Endodermal cell (in vitro differentiated cells): ENCODE measurements at regions not wholly inside any gene's neighbourhood (a gene's known extent, or its start where the extent isn't known, plus 50 kb on each side); places are given as distances from the start of the nearest gene placed in this dataset.

Experiments
- DNase-seq: peaks from one replicate; pipeline ENCODE4 v3.0.0-alpha.2; 2017
- H3K27ac ChIP-seq: 2 replicates; pipeline ENCODE4 v1.5.1; 2013; ENCODE audit warnings: mild to moderate bottlenecking, low read depth, low read length, moderate library complexity
- H3K27me3 ChIP-seq: 2 replicates; pipeline ENCODE4 v1.6.1; 2013; ENCODE audit warnings: mild to moderate bottlenecking, low read length, moderate library complexity; ENCODE audit not compliant: insufficient read depth, control insufficient read depth, poor library complexity, severe bottlenecking
- H3K36me3 ChIP-seq: 2 replicates; pipeline ENCODE4 v1.7.0; 2013; ENCODE audit warnings: mild to moderate bottlenecking, low read length, moderate library complexity; ENCODE audit not compliant: control insufficient read depth, insufficient read depth
- H3K4me1 ChIP-seq: one replicate; pipeline ENCODE4 v1.7.0; 2013; ENCODE audit warnings: low read length; ENCODE audit not compliant: control insufficient read depth, insufficient read depth
- H3K4me3 ChIP-seq: 2 replicates; pipeline ENCODE4 v1.5.1; 2013; ENCODE audit warnings: mild to moderate bottlenecking, low read length, moderate library complexity
- H3K9ac ChIP-seq: 2 replicates; pipeline ENCODE4 v1.6.1; 2013; ENCODE audit warnings: mild to moderate bottlenecking, low read length, moderate library complexity; ENCODE audit not compliant: poor library complexity, severe bottlenecking; ENCODE audit errors: extremely low read depth
- H3K9me3 ChIP-seq: 2 replicates; pipeline ENCODE4 v1.6.1; 2013; ENCODE audit warnings: mild to moderate bottlenecking, low read length, moderate library complexity; ENCODE audit not compliant: control insufficient read depth
- H3K27ac Mint-ChIP-seq: 2 replicates; pipeline ENCODE4 v1.8.0; 2020; ENCODE audit warnings: mixed read lengths
- H3K27me3 Mint-ChIP-seq: 2 replicates; pipeline ENCODE4 v1.8.0; 2021; ENCODE audit warnings: mild to moderate bottlenecking, mixed read lengths; ENCODE audit not compliant: insufficient read depth
- H3K36me3 Mint-ChIP-seq: 2 replicates; pipeline ENCODE4 v1.8.0; 2020; ENCODE audit warnings: low read depth, mixed read lengths
- H3K4me1 Mint-ChIP-seq: 2 replicates; pipeline ENCODE4 v1.8.0; 2020; ENCODE audit warnings: mixed read lengths
- H3K4me3 Mint-ChIP-seq: 2 replicates; pipeline ENCODE4 v1.8.0; 2020; ENCODE audit warnings: mild to moderate bottlenecking, moderate library complexity, mixed read lengths
- H3K9me3 Mint-ChIP-seq: 2 replicates; pipeline ENCODE4 v1.8.0; 2020; ENCODE audit warnings: mild to moderate bottlenecking, mixed read lengths
- CTCF ChIP-seq: fragments of 200-600 bp; sonication (generic); conservative IDR thresholded peaks from 2 replicates; pipeline ENCODE4 v1.5.0; 2021; ENCODE audit warnings: antibody characterized with exemption, mild to moderate bottlenecking
- WGBS, 2 experiments: methylation state at CpG; one replicate each; pipeline versions ENCODE4 v1.1.5 to v1.1.7; 2013; ENCODE audit warnings: missing lambda C conversion rate in 2 of 2, mixed read lengths in 1 of 2; ENCODE audit not compliant: insufficient coverage in 1 of 2, insufficient read length in 1 of 2; 5-methylcytosine and 5-hydroxymethylcytosine counted together

DNA sequence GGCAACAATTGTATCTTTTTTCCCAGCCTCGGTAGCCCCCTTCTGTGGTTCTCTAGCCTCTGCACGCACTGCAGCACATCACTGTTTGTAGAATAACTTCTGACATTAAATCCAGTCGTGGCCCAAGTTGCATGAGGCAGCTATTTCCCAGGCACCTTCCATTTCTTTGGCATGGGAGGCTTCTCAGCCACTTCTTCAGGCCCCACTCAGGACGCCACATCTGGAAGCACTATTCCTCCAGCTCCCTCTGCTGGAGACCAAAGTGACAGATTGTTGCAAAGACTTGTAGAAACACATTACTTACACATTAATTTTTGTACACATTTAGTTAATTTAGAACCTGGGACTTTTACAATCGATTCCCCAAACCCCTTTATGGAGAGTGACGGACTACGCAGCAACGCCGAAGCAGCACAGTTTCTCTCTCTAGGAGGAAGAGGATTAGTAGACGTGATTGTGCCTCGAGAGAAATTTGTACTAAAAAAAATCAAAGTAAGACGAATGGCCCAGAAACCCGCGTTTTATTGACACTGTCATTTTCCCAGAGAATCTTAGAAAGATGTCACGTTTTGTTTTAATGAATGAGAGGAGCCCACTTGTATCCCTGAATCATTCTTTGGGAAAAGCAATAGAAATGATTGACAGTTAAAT, 57.8 kb upstream of the RGPD5 start:
- DNase-seq, result peak; percentile 81
- H3K4me3 Mint-ChIP-seq, result no peak overlapping the region
- no peak overlapping the region for H3K4me3 ChIP-seq
- H3K27me3 ChIP-seq, result no peaks in the 10 kb centered on the region
- no peaks in the 10 kb centered on the region for H3K36me3 ChIP-seq
- peak; percentile 84 for TF ChIP-seq CTCF
- H3K4me1 Mint-ChIP-seq, result no peaks in the 10 kb centered on the region
- no peak overlapping the region for H3K27ac ChIP-seq
- no peak overlapping the region for H3K27ac Mint-ChIP-seq
- peaks cover 7% of the 10 kb centered on the region for H3K9me3 Mint-ChIP-seq
- H3K36me3 Mint-ChIP-seq, result no peaks in the 10 kb centered on the region
- H3K27me3 Mint-ChIP-seq, result no peaks in the 10 kb centered on the region
- H3K9ac ChIP-seq, result no peak overlapping the region
- no peaks in the 10 kb centered on the region for H3K4me1 ChIP-seq
- H3K9me3 ChIP-seq, result no peaks in the 10 kb centered on the region
- WGBS, 2 experiments, result 66 to 67% methylated on average over 10 to 15 of the region's 15 CpGs
